Gastroesophageal sphincter (tissue), 3 donors: ENCODE measurements at regions not wholly inside any gene's neighbourhood (a gene's known extent, or its start where the extent isn't known, plus 50 kb on each side); places are given as distances from the start of the nearest gene placed in this dataset.

Experiments
- POLR2AphosphoS5 ChIP-seq: sonication (generic); formaldehyde crosslinking; IDR thresholded peaks from one replicate; pipeline ENCODE4 v1.6.1; 2017; ENCODE audit warnings: antibody characterized with exemption
- TF ChIP-seq, protein P1 (sequence below), 4 experiments: fragments of 200-600 bp in 2 of 4; fragments of 450-650 bp in 2 of 4; sonication (generic) in 1 of 4; IDR thresholded peaks; one replicate each; pipeline ENCODE4 v1.5.1; 2017 to 2019; ENCODE audit warnings: antibody characterized with exemption in 4 of 4, mild to moderate bottlenecking in 2 of 4, moderate library complexity in 2 of 4

DNA sequence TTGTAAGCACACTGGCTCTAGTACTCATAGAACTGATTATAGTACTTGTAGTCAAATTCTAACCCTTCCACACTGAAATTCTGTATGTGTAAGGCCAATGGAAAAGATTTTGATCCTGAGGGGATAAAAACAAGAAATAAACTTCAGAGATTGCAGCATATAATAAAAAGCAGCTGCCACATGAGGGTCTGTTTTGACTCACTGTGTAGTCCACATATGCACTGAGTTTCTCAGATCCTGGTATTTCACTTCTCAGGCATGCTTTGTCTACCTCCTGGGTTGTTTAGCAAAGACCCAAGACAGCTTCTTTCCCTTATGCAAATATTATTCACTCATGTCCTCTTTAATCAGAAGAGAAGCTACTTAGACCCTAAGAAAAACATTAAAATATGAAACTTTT lies 71.1 kb upstream of the SLC5A12 start:
- TF ChIP-seq, protein P1, sequence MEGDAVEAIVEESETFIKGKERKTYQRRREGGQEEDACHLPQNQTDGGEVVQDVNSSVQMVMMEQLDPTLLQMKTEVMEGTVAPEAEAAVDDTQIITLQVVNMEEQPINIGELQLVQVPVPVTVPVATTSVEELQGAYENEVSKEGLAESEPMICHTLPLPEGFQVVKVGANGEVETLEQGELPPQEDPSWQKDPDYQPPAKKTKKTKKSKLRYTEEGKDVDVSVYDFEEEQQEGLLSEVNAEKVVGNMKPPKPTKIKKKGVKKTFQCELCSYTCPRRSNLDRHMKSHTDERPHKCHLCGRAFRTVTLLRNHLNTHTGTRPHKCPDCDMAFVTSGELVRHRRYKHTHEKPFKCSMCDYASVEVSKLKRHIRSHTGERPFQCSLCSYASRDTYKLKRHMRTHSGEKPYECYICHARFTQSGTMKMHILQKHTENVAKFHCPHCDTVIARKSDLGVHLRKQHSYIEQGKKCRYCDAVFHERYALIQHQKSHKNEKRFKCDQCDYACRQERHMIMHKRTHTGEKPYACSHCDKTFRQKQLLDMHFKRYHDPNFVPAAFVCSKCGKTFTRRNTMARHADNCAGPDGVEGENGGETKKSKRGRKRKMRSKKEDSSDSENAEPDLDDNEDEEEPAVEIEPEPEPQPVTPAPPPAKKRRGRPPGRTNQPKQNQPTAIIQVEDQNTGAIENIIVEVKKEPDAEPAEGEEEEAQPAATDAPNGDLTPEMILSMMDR (IDR thresholded peaks at IDR 0.05): no peak
- TF ChIP-seq POLR2AphosphoS5: no peak
